ENCODE measurements at regions not wholly inside any gene's neighbourhood (a gene's known extent, or its start where the extent isn't known, plus 50 kb on each side); places are given as distances from the start of the nearest gene placed in this dataset.

DNA sequence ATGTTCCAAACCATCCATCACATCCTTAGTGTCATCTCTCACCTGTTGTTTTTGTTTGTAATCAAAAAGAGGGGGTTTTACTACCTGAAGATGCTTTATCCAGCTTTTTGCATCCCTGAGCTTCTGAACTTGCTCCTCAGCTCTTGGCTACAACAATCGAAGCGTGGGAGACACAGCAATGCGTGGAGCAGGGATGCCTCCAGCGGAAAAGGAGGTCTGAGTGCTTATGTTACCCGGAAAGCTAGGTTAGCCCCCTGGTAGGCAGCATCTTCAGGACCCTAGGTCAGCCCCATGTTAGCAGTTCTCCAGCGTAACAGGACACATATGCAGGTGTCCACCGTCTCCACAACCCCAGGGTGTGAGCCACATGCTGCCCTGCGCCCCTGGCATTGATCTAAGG, 141.5 kb downstream of the RRAGC start:
- no peak for DNase-seq (ENCODE audit: low read depth)

DNA sequence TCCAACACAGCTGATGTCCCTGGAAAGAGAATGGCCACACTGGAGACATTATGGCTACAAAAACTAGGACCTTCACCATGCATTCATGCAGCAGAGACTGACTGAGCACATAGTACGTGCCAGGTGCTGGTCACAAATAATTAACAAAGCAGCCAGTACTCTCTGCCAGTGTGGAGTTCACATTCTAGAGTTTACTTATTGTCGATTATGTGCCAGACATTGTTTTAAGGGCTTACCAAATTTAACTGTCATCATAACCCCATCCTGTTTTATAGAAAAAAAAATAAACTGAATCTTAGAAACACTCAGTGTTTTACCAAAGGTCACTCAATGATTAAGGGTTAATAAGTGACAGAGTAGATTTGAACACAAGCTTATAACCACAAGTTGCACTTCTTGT, 143.3 kb downstream of the RRAGC start:
- DNase-seq (ENCODE audit: low read depth) = no peak

DNA sequence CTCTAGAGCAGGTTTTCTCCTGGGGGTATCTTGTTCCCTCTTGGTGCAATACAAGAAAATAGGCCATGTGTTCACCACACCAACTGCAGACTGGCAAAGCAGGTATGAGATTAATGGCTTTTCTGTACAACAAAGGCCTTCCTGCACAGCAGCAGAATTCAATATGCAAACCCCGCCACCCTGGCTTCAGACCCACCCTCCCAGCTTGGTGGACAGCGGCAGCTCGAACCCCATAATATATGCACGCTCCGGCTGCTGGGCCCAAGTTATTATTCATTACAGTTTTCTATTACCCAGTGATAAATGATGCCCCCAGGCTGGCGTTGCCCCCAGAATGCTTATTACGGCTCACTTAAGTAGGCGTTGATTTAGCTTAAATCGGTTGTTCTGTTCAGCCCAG, 144.2 kb downstream of the RRAGC start:
- DNase-seq (ENCODE audit: low read depth) = no peak

DNA sequence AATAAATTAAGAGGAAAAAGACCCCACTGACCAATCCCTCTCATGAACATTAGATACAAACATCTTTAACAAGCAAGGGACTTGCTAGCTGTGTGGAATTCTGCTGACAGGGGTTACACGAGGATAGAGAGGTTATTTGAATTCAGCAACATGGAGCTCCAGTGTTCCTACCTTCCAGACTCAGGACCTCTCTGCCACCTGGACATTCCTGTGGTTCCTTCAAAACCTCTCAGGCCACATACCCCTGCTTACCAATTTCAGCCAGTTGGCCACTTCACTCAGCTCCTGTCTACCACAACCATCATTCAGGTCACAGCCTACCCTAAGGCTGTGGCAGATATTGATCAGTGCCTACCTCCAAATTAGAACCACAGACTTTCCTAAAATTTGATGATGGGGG, 147.5 kb downstream of the RRAGC start:
- DNase-seq (ENCODE audit: low read depth) = no peak

DNA sequence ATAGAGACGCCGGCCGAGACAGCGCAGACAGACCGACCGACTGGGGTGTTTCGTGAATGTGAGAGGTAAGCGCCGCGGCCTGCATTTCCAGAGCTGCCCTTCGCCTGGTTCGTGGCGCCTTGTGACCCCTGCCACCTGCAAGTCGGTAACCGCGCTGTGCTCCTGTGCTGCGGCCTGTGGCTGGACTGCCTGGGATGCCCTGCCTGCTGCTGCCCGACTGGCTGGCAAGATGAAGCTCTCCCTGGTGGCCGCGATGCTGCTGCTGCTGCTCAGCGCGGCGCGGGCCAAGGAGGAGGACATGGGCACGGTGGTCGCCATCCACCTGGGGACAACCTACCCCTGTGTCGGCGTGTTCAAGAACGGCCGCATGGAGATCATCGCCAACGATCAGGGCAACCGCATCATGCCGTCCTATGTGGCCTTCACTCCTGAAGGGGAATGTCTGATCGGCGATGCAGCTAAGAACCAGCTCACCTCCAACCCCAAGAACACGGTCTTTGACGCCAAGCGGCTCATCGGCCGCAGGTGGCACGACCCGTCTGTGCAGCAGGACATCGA, 150.8 kb downstream of the RRAGC start:
- no peak for DNase-seq (ENCODE audit: low read depth)

DNA sequence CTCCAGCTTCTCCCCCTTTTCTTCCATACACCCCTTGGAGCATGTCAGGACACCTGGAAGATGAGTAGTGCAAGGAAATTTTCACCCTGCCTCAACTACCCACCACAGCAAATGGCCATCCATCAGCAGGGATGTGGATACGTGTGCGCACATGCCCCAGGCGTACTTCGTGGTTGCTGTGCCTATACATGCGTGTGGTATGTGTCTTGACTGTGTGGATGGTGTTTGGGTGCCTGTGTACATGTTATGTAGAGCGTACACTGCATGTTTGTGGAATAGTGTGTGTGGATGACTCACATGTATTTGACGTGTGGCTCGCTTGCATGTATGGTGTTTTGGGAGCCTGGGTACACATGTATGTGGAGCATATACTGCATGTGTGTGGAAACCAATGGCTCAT, 158.5 kb downstream of the RRAGC start:
- no peak for DNase-seq (ENCODE audit: low read depth)

DNA sequence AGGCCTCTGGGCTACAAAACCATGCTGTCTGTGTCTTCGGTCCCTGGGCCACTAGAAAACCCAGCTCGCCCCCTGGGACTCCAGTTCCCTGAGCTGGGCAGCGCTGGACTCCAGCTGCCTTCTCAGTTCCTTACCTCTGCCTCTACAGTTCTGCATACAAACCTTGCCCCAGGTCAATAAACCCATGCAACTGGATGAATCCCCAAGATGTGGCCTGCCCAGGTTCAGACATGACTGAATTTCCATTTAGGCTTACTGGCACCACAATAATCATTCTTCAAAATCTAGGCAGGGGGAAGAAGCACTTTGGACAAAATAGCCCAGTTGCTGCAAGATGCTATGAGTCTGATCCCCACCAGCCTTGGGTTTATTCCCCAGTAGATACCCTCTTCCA, 159.5 kb downstream of the RRAGC start:
- no peak for DNase-seq (ENCODE audit: low read depth)

DNA sequence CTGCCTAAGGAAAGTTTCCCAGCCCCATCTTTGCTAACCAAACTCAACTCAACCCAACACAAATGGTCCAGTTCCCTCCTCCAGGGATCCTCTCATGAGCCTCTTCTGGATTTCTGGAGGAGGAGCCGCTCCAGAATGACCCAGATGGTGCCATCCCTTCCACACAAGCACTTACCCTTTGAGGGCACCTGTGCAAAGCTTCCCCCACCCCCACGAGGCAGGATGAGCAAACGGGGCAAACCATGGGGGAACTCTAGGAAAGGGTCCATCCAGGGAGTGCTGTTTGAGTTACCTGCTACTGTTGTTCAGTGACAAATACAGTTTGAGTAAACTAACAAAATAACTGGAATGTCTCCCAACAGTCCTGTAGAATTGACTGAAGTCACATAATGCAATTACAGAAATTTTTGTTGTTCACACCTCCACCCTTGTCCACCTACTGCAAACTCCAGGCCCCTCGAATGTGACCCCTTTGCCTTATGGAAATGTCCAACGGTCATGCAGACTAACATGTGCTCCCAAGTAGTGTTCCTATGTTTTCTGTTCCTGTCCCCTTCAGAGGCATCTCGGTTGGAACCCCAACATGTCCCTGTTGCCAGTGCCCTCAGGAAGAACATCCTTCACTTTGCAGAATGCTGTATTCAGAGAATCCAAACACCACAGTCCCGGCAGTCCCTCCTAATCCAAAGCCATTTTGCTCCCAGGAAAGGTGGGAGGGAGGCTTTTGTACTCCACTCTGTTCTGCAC, 160.1 kb downstream of the RRAGC start:
- DNase-seq (ENCODE audit: low read depth) = no peak

DNA sequence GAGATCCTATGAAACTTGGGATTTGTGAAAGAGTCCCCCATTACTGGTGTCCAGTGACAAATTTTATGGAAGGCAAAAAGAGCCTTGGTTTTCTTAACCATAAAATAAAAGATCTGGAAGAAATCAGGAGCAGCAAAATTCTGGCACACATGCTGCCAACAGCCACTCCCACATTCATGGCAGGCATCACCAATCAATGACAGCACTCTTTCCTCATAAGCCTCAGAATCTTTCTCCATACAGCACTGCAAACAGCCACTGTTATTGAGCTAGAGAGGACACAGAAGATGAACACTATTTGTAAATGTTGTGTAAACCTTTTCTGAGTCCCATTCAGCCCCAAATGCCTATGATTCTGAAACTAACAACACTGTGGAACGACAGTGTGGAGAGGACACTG, 162.2 kb downstream of the RRAGC start:
- DNase-seq (ENCODE audit: low read depth) = no peak

DNA sequence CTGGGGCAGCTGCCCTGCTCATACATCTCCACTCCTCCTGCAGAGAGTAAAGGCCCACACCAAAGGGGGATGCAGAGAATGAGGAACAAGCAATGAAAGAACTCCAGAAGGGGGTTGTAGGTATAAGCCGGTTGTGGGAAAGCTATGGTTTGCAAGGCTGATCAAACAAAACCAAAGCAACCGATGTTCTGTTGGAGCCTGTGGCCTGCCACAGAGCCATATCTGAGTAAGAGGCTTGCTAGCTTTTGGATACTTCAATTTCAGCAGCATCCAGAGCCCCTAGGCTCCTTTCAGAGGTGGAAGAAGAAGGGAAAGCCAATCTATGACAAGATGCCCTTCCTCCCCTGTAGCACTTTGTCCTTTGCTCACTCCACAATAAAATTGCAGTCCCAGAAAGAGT, 163.2 kb downstream of the RRAGC start:
- no peak for DNase-seq (ENCODE audit: low read depth)

DNA sequence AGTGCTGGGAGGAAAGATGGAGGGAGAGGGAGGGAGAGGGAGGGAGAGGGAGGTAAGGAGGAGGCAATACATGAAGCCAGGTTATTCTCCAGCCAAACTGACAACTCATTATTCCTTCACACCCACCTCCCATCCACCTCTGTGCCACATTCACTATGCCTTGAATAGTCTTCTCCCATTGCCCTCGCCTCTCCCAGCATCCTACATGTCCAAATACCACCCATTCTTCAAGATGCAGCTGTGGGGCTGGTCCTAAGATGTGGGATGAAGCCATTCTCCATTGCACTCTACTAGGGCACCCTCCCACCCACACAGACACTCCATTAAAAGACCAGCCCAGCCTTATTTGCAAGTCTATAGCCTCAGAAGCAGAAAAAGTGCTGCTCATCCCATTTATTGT, 165.8 kb downstream of the RRAGC start:
- DNase-seq (ENCODE audit: low read depth) = no peak

DNA sequence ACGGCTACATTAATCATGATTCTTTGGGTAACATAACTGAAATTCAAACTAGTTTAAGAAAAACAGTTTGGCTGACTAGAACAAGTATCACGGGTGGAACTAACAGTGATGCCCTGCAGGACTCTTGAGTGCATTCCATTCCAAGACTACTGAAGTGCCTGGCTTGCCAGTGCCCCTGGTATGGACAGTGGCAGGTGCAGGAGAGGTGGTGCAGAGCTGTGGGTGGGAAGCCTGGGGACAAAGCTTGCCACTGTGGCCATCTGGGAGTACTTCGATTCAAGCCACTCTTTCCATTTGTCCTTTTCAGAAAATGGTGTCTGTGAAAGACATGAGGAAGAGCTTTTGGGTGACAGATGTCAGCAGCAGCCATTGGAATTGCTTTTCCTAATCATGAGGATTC, 166.5 kb downstream of the RRAGC start:
- DNase-seq (ENCODE audit: low read depth) = no peak

DNA sequence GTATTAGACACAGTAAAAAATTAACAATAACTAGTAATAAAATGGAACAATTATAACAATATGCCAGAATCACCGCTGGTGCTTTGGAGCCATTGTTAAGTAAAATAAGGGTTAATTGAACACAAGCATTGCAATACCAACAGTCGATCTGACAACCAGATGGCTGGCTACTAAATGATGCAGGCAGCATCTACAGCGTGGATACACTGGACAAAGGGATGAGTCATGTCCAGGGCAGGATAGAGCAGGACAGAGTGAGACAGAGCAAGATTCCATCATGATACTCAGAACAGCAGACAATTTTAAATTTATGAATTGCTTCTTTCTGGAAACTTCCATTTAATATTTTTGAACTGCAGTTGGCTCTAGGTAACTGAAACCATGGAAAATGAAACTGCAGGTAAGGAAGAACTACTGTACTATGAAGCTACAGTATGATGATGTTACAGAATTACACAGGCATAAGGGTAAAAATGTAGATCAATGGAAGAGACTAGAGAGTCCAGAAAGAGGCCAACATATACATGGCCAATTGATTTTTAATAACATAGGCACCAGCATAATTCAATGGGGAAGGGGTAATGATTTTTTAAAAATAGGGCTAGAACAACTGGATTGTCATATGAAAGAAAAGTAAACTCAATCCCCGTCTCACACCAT, 168.7 kb downstream of the RRAGC start:
- peak; percentile 10 for DNase-seq (ENCODE audit: low read depth)

DNA sequence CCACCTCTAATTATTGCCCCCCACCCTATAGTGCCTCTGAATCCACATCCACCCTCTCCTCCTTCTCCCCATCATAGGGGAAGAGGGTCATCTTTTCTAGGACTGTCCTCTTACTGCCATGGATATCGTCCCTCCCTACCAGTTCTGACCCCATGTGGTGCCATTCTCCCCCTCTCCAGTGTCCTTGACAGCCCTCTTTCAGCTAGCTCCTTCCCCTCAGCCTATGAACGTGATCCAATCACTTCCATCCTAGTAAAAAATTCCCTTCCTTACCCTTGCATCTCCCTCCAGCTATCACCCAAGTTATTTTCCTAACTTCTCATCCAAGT, 172.7 kb downstream of the RRAGC start:
- no peak for DNase-seq (ENCODE audit: low read depth)

DNA sequence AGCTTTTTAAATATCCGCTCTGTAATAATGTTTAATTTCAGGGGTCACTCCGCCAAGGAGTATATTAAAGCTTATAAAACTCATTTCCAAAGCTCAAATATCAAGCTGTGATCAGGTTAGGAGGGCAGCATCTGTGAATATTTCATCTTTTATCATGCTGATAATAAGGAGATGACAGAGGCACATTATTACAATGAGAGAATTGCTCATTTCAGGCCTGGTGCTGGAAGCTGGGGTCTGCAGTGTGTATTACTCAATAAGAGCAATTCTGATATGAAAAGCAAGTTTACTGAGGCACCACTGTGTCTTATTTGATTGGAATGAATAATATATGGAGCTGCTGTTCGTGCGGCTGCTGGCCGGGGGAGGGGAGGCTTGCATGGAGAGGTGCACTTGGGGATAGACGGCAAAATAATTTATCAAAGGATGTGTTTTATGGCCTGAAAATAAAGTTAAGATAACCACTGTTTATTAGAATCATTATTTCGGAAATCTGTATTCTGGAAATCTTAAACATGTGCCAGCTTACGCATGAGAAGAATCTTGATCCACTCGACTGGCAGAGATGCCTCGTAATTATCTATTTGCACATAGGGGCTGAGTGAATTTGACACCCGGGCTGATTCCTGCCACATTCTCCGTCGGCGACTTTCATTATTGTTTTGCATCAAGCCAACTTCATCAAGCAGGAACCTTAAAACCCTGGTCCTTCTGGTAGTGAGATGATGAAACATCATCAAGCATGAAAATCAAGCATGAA, 173.2 kb downstream of the RRAGC start:
- DNase-seq (ENCODE audit: low read depth) = no peak

DNA sequence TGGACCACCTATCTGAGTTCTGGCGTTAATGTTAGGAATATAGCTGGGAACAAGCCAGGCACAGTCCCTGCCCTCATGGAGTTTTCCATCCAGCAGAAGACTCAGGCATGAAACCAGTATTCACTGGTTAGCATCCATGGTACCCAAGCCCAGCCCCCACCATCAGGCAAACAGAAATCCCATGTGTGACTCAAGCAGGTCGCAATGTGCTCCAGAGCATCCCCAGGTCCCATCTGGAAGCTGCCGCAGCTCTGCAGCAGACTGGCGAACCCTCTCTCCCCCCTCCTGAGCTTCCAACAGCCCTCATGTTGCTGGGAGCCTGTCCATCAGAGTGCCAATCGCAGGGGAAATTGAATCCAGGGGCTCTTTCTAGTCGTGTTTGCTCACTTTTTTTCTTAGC, 174.2 kb downstream of the RRAGC start:
- no peak for DNase-seq (ENCODE audit: low read depth)

DNA sequence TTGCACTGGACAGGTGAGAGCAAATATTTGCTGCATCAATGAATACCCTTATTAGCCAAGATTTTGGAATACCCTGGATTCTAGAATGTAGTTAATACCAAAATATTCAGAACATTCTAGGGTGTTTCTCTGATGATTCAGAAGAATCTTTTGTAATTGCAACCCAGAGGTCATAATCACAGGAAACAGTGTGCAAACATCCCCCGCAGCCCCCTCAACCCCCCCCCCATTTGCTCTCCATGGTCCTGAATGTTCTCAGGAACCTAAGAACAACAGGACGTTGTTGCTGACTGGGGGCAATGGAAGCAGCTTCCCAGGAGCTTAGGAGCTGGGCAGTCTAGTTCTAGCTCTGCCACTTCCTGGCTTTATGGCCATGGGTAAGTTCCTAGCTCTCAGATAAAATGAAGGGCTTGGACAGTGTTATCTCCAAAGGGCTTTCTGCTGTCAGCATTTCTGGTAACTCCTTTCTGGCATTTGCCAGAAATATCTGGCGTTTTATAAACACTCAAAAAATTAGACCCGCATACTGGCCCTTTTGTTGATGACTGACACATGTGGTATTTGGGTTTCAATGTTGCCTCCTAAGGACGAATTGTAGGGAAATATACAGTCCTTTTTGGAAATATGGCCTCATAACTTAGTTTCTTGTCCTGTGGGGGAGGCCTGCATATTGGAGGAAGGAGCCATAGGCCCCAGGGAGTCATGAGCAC, 178.6 kb downstream of the RRAGC start:
- no peak for DNase-seq (ENCODE audit: low read depth)

DNA sequence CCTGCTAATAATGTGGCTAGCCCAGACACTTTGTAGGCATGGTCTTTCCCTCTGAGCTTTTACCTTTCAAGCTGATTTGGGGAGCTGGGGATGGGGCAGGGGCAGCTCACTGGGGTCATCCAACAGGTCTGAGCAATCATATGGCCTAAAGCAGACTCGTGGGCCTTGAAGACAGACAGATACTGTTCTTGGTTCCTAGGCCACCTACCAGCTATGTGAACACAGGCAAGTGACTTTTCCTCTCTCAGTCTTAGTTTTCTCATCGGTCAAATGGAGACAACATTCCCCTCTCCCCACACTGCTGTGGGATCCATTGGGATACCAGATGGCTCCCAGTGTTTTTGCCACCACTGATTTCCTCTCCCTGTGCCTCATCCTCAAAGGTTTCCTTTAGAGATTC, 181.8 kb downstream of the RRAGC start:
- DNase-seq (ENCODE audit: low read depth) = no peak

DNA sequence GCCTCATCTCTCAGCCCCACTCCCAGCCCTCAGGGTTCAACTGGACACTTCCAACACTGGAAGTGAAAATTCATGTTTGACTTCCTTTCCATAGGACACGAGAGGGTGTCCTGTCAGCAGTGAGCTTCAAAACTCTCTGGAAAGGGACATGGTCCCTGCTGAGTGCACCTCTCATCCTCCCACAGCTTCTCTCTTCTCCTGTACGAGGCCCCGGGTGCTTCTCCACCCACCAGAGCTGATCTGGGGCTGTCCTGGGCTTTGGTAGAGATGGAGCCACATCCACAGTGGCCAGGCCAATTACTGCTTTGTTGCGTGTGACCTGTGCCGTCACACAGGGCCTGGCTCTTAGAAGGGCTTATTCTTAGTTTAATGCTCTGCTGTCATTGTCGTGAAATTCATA, 182.3 kb downstream of the RRAGC start:
- no peak for DNase-seq (ENCODE audit: low read depth)

DNA sequence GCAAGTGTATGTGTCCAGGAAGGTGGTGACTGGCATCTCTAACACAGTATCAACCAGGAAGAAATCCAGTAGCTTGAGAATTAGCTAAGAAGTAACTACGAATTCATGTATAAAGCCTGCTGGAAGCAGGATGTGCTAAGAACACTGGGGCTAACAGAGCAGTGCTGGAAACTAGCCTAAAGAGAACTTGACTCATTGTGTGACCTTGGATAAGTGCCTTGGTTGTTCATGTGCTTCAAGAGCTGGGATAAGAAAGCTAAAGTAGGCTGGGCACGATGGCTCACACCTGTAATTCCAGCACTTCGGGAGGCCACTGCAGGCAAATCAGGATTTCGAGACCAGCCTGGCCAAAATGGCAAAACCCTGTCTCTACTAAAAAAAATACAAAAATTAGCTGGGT, 186.9 kb downstream of the RRAGC start:
- DNase-seq (ENCODE audit: low read depth) = no peak

DNA sequence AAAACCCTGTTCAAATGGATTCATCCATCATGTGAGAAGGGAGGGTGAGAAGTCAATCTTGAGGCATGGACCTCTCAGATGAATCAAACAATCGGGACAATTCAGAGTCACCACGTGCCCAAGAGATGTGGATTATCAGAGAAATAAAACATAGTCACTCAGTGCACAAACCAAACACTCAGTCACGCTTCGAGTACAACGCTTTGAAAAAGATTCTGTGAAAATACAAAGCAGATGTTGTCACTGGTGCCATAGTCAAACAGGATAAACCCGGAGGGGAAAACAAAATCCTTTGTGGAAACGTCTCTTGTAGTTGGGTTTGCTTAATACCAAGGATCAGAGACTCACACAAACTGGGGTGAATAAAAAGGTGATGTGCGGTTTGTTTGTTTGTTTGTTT, 188.4 kb downstream of the RRAGC start:
- DNase-seq (ENCODE audit: low read depth) = no peak

DNA sequence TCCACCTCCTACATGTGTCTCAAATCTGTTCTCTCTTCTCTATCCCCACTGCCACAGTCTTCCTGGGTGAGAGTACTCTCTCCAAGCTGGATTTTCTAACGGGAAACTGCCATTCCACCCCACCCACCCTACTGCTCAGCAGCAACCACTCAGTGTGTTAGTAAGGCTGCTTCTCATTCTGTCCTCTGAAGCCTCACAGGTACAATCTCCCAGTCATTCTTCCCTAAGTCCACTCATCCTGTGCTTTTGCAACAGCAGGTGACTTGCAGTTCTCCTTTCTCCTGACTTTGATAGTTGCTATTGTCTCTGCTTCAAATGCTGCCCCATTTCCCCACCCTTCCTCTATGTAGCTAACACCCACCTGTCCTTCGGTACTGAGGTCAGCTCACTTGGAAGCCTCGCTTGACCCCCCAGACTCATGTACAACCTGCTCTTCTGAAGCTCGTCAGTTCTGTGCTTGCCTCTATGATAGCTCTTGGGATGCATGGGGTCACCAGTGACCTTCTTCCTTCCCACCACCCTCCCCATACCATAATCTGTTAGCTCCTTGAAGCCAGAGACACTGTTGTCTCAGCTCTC, 188.9 kb downstream of the RRAGC start:
- no peak for DNase-seq (ENCODE audit: low read depth)

Measured in RPMI7951 (cell line).